ENCODE measurements at regions not wholly inside any gene's neighbourhood (a gene's known extent, or its start where the extent isn't known, plus 50 kb on each side); places are given as distances from the start of the nearest gene placed in this dataset.
"Not testable (repeated sequence)": the region's sequence is repeated elsewhere in the genome, so short reads cannot be mapped to it uniquely, and the experiment has no call there.

- no peak for DNase-seq (ENCODE audit: low spot score)
These were observed 313.1 kb upstream of the TMPRSS15 start for GRCh38 chr21:18716578-18717138.

DNA sequence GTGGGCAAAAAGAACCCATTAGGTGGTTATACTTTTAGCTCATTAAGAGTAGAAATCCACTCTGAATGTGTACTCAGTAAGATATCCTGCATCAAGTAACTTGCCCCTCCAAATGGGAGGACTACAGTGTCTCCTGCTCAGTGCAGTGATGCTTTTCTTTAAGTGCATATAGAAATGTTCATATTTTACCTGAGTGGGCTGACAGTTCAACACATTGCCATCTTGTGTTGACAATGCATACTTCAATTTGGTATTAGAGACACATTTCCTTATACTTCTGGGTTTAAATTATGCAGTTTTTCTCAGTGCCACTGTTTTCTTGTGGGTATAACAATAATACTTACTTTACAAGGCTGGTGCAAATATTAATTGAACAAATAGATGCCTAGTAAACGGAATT, 318.6 kb upstream of the TMPRSS15 start:
- DNase-seq (ENCODE audit: low spot score) = no peak

DNA sequence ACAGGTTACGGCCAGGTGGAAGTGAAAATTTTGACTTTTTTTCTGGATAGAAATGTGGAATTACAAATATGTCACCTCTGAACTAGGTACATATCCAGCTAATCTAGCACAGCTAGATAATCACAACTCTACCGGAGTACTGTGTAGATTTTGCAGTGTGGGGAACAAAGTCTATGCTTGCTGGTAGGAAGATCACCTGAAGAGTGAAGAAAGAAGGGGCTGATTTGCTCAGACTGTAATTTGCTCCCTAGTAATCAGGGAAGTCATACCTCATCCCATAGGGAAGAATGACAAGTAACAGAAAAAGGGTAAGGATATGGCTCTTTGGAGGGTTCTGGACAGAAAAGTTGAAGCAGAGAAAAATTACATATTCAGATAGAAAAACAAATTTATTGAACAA, 319.6 kb upstream of the TMPRSS15 start:
- DNase-seq (ENCODE audit: low spot score) = no peak

DNA sequence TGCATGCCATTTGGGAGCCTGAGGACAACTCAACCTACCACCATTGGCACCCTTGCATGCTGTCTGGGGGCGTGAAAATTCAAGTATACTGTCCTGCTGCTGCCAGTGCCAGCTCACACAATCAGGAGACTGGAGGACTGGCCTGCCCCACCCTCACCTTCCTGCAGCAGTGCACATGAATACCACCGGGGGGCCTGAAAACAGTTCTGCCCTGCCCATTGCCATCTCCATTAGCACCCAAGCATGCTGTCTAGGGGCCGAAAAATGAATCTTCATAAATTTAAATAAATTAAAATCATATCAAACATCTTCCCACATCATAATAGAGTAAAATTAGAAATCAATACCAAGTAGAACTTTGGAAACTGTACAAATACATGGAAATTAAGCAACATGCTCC, 322.1 kb upstream of the TMPRSS15 start:
- no peak for DNase-seq (ENCODE audit: low spot score)

GRCh38 chr21:18741954-18742353, 338.4 kb upstream of the TMPRSS15 start:
- no peak for DNase-seq (ENCODE audit: low spot score)

- DNase-seq (ENCODE audit: low spot score) = no peak
These were observed 339.9 kb upstream of the TMPRSS15 start for GRCh38 chr21:18743531-18743930.

- no peak for DNase-seq (ENCODE audit: low spot score)
These were observed 341.3 kb upstream of the TMPRSS15 start for GRCh38 chr21:18744840-18745239.

DNA sequence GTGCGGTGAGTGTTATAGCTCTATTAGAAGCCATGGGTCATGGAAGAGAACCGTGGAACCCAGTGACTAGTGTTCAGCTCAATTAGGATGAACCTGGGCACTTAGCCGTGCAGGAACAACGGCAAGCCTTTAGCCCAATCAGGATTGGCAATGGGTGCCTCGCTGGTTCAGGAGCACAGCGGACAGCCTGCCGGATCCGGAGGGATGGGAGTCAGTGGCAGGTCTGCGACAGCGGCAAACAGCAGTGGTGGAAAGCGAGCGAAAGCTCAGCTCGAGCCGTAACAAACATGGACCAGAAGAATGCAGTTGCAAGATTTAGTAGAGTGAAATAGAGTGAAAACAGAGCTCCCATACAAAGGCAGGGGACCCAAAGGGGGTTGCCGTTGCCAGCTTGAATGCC, 349.3 kb upstream of the TMPRSS15 start:
- DNase-seq (ENCODE audit: low spot score) = not testable (repeated sequence)

GRCh38 chr21:18756272-18756671, 352.7 kb upstream of the TMPRSS15 start:
- DNase-seq (ENCODE audit: low spot score) = peak; percentile 23

GRCh38 chr21:18759267-18759666, 355.7 kb upstream of the TMPRSS15 start:
- DNase-seq (ENCODE audit: low spot score) = no peak

GRCh38 chr21:18759751-18760161, 356.2 kb upstream of the TMPRSS15 start:
- DNase-seq (ENCODE audit: low spot score) = no peak

- no peak for DNase-seq (ENCODE audit: low spot score)
These were observed 356.7 kb upstream of the TMPRSS15 start for GRCh38 chr21:18760247-18760646.

- DNase-seq (ENCODE audit: low spot score) = no peak
These were observed 361.1 kb upstream of the TMPRSS15 start for GRCh38 chr21:18764720-18765119.

GRCh38 chr21:18769599-18769998, 366.0 kb upstream of the TMPRSS15 start:
- DNase-seq (ENCODE audit: low spot score) = no peak

DNA sequence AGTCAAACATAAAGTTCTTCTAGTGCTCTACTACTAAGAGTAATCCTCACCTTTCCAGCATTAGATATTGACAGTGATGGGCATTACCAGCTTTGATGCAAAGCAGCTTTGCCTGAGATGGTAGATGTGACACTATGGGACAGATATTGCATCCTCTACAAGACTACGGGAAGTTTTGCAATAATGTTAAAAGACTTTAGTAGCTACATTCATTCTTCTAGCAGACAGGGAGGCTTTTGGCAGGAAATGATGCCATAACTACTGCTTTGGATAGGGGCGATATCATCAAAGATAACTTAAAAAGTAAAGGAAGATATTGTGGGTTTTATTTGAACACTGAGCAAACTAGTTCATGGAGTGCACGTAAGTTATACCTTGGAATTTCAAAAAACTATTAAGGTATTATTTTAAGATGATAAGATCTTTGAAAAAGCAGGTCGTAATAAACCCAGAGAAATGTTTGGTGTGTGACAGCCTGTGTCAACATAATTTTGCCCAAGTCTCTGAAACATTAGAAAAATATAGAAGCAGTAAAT, 368.3 kb upstream of the TMPRSS15 start:
- no peak for DNase-seq (ENCODE audit: low spot score)

DNA sequence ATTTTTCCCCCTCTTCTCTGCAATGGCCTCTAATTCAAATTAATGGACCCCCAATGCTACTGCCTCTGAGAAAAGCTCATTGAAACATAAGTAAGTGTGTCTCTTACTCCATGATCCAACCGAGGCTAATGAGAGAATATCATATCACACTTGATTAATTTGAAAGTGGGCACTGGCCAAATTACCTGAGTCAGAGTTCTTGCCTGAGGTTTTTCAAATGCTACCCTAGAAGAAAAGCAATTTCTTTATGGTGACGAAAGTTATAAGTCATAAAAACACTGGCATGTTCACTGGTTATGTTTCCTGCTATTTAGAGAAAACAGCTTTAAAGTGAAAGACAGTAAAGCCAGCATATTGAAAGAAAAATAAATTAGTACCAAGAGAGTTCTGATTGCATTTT, 368.8 kb upstream of the TMPRSS15 start:
- no peak for DNase-seq (ENCODE audit: low spot score)

- no peak for DNase-seq (ENCODE audit: low spot score)
These were observed 369.3 kb upstream of the TMPRSS15 start for GRCh38 chr21:18772897-18773296.

DNA sequence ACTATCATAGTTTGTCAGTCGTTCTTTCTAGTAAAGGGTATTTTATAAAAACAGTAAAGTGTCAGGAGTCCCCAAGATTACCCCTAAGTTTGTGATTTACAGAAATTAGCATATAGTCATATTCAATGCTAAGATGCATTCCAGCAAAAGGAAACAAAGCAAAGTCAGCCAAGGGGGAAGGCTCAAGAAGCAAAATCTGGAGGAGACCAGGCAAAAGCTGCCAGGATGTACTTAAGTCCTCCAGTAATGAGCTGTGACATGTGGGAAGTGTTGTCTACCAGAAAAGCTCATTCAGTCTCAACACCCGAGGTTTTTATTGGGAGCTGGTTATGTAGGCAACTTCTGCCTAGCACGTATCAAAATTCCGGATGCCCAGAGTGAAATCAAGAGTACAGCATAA, 373.4 kb upstream of the TMPRSS15 start:
- DNase-seq (ENCODE audit: low spot score) = no peak

- no peak for DNase-seq (ENCODE audit: low spot score)
These were observed 379.1 kb upstream of the TMPRSS15 start for GRCh38 chr21:18782721-18783120.

DNA sequence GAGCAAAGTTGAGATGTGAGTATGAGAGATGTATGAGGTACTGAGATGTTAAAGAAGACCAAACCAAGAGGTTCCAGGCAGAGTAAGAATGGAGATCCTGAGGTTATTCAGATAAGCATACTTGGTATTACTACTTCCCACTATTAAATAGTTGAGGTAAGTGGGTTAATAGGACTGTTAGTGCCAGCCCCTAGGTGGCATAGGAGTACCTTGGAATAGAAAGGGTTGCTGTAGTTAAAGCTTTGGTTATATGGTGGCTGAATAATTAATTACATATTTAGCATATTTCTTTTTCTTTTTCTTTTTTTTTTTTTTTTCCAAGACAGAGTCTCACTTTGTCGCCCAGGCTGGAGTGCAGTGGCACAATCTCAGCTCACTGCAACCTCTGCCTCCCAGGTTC, 397.9 kb upstream of the TMPRSS15 start:
- DNase-seq (ENCODE audit: low spot score) = no peak

DNA sequence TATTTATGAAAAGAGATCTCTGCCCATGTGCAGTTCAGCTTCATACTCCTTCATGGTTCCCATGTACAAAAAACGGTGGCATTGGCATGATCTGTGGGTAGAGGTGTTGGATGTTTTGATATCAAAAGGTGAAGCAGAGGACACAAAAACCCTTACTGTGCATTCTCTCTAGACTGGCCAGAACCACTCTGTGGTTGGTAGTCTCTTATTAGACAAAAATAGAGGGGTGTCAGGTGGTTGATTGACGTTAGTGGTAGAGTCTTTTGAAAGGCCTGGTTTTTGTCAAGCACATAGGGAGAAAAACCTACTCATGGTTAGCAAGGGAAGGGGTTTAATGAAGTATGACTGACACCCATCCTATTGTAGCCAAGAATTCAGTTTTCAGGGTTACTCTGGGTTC, 400.0 kb upstream of the TMPRSS15 start:
- no peak for DNase-seq (ENCODE audit: low spot score)

GRCh38 chr21:18810136-18810535, 406.6 kb upstream of the TMPRSS15 start:
- DNase-seq (ENCODE audit: low spot score) = no peak

GRCh38 chr21:18812308-18812707, 408.7 kb upstream of the TMPRSS15 start:
- no peak for DNase-seq (ENCODE audit: low spot score)

DNA sequence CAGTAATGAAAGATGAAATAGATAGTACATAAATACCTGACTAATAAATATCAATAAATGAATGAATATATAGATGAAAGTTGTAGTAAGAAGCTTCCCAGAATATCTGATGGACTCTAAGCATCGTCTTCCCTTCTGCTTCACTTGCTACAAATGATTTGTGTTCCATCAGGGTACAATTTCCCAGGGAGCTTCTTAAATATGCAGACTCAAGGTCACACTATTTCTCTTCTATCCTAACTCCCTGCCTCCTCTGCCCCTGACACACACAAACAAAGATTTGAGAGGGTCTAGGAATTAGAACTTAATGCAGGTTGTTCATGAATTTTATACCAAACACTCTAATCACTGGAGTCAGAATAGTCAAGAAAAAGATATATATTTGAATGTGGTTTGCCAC, 415.9 kb upstream of the TMPRSS15 start:
- DNase-seq (ENCODE audit: low spot score) = no peak

GRCh38 chr21:18826562-18826961, 423.0 kb upstream of the TMPRSS15 start:
- DNase-seq (ENCODE audit: low spot score) = no peak
